Hindlimb muscle (tissue), 1 donor: ENCODE measurements at regions not wholly inside any gene's neighbourhood (a gene's known extent, or its start where the extent isn't known, plus 50 kb on each side); places are given as distances from the start of the nearest gene placed in this dataset.

ENCODE experiments used
- DNase-seq: peaks from one replicate; pipeline ENCODE4 v3.0.0-alpha.2; 2013

DNA sequence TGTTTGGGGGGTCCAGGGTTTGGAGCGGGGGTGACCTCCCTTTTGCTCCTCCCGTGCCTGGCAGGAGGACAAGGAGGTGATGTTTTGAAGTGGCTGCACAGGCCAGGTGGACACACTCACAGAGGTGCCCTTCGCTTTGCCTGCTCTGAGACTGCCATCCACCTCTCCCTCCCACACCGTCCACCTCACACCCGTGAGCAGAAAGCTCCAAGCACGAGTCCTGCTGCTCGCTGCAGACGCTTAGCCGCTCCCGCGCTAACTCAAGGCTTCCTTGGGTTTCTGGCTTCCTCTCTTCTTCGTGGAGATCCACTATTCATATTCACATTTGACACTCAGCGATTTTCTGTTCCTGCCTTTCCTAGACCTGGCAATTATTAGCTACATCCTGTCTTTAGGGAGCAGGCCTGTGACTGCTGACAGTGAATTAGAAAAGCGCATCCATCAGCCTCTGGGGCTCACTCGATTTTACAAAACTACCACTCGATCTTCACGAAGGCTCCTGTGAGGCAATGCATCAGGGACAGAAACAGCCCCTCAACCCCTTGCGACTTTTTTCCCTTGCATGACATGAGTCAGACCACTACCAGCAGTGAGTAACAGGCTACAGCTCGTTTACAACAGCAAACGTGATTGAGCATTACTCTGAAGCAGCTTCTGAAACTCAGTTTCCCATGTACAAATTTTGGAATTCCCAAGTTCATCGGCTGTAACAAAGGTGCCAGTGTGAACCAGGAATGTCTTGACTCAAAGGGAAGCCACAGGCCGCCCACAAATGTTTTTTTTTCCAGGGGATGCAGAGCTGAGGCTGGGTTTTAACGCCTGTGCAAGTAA, 238.7 kb upstream of the SOX11 start:
- DNase-seq = no peak

DNA sequence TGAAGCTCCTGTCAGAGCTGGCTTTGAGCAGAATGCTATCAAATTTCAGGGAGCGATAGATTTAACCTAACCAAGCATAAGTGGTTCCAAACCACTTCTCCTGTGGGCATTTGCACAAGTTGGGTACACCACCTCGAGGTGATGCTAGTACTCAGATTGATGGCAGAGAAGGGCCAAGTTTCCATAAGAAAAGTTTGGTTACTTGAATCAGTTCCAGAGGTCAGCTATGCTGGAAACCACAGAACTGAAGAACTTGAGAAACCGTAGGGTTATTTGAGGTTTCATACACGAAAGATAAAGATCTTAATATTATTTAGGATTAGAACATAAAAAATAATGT, 238.2 kb upstream of the SOX11 start:
- DNase-seq = no peak

DNA sequence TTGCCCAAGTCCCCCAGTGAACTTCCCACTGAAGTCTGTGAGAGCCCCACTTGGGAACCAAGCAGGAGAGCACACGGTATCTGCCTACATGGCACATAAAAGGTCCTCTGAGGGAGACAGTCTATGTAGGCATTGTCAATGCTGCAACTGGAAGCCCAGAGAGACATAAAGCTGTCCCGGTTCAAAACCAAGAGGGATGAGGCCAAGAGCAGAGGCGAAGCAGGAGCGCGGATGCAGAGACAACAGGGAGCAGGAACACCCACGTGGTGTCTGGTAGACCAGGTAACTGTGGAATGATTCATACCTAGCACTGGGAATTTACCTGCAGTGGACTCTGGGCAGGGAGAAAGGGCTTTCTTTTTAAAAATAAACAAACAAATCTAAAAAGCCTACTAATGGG, 233.1 kb upstream of the SOX11 start:
- DNase-seq = no peak

DNA sequence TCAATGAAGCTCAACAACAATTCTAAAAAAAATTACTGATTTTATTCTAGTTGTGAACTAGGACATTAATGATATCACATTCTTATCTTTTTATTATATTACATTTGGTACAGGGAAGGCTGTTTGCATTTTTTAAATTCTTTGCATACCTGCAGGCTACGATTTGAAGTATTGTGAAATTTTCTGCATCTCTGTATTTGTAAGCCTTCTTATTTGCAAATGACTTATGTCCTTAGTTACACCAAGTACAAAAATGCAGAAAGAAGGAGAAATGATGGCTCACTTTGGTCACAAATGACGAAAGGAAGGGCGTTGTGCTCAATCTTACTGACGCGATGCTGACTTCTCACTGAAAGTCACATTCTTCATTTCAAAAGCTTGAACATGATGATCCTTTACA, 227.5 kb upstream of the SOX11 start:
- DNase-seq = no peak

DNA sequence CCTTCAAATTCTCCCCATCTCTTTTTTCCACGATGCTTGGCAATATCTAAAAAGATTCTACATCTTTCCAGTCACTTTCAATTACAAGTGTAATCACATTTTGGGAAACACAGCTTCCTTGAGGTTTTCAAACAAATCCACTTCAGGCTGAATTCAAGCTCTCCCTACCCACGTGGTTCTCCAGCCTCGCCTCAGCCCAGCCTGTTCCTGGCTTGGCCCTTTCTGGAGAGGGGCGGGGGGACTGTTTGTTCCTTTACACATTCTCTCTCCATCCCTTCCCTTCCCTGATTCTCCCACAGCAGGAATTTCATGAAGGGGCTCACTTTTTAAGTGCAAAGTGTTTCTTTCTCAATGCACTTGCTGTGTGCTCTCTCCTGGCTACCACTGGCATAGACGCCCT, 226.3 kb upstream of the SOX11 start:
- DNase-seq = no peak

DNA sequence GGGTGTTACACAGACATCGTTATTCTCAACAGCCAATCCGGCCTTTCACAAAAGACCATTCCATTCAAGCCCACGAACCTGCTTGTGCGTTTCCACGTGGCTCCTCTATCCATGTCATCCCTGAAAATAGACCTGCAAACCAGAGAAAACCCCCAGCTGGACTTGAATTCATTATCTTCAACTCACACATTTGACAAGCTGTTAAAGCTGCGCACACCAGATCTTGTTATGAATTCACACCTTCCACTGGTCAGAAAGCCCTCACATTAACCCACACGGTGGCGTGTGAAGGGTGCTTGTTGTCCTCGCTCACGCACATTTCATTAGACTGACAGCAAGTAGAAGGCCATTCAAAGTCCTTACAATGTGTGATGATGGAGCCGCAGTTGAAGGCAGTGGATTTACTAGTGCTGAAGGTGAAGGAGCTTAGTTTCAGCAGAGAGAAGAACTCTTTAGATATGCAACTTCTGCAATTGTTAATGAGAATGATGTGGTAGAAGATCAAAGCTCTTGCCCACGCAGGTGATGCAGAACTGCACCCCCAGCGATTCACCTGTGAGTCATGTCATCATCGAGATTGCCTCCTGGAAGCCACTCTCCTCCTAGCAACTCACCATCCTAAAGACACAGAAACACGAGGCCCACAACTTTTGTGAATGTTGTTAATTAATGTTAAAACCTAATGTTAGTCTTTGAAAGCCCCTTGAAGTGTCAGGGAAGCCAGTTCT, 224.8 kb upstream of the SOX11 start:
- no peak for DNase-seq

DNA sequence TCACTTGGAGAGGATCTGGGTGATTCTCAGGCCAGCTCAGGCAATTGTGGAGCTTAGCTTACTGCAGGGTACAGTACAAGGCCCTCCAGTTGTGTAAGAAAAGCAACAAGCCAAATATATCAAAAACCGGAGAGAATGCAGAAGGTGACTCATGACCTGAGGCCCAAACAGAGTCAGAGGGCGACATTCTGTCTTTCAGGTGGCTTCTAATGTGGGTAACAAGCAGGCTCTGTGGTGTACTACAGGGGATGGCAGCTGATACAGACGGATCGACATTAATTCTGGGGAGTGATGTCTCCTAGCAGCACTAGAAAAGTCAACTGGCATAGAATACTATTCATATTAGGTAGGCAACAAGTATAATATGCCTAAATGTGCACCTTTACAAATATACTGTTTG, 219.5 kb upstream of the SOX11 start:
- no peak for DNase-seq

DNA sequence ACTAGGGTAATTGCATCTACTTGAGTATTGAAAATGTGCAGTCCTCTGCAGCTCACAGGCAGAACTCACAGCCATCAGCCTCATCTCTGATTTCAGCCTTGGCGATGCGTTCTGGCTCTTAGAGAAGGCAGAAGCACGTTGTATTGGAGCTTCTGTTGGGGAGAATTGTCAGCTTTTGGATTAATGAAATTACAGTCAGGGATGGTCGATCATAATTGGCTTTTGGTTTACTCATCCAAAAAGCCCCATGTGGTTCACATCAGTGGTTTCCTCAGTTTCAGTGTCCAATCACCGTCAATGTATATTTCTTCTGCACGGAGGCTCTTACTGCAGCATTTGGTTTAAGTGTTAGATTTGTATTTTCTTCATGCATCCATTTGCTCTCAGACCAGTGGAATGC, 218.5 kb upstream of the SOX11 start:
- peak; percentile 46 for DNase-seq

DNA sequence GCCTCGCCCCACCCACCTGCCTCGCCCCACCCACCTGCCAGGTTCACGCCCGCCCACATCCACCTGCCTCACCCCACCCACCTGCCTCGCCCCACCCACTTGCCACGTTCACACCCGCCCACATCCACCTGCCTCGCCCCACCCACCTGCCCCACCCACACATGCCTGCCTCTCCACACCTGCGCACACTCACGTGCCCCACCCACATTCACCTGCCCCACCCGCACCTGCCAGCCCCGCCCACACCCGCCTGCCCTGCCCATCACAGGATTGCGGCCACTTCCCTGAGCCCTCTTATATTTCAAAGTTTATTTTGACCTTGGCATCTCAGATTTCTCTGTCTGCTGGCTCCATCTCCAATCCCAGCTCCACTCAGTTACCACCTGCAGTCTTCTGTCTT, 217.5 kb upstream of the SOX11 start:
- DNase-seq = no peak

DNA sequence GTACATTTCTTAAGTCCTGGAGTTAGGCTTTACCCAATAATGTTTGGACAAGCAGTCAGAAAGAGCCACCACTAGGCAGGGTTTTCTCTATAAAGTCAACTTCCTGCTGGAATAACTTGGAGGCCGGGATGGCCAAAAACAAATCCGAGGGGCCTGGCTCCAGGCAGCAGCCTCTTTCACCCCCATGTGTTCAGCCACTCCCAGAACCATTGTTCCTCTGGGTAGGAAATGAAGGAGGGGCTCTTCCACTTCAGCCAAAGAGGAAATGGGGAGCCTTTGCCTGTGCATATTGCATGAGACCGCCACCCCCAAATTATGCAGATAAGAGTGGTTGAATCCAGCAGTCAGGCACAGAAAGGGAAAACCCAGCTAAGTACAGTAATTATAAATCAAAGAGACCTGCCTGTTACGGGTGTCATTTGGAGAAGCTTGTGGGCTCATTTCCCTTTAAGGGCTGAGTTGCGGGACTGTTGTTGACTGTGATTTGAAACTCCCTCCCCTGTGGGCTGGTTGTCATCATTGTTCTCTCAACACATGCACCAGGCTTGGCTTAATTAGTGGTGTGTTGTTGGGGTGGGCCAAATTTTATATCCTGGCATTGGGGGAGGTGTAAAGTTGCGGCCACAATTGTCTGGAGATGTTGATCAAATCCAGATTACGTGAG, 212.8 kb upstream of the SOX11 start:
- peak; percentile 18 for DNase-seq

DNA sequence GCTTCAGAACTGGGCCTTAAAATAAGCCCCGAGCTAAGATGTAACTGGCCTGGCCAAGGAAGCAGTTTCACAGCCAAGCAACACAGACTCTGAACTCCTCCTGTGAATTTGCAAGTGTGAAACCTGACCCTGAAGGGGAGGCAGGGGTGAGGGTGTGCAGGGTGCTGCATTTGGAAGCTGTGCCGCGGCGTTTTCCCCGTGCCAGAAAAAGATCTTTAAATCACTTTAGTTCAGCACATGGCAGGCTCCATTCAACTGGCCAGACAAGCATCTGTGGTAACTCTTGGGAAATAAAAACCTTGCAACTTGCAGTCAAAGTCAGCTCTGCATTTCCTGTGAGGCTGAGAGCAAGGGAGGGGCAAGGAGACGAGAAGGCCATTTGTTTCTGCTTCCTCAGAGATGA, 209.3 kb upstream of the SOX11 start:
- DNase-seq = peak; percentile 39

DNA sequence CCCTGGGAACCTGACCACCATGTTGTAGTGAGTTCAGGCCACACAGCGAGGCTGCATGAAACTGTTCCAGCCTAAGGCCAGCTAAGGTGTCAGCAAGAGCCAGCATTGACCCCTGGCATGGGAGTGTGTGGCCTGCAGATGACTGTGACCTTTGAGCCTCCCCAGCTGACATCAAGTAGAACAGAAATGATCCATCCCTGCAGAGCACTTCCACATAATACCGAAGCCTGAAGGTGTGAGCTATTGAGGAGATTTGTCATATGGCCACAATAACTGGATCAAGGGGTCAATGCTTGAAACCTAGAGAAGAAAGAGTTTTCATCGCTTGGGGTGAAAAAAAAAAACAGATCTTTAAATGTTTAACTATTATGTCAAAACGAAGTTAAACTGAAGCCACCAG, 207.3 kb upstream of the SOX11 start:
- no peak for DNase-seq

DNA sequence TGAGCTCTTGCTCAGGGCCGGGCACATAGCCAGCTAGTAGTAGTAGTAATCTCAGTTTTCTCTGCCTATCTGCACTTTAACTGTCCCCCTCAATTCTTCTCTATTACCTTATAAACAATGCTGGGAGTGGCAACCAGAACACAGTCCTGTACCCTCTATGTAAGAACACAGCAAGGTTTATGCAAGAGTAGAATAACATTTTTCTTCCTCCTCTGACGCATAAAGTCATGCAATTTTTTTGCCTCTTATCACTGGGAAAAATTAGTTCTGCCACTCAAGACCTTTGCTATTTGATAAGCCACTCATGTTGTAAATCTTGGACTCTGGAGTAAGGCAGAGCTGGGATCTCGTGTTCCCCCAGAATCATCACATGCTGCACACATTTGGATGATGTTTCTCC, 200.7 kb upstream of the SOX11 start:
- no peak for DNase-seq

DNA sequence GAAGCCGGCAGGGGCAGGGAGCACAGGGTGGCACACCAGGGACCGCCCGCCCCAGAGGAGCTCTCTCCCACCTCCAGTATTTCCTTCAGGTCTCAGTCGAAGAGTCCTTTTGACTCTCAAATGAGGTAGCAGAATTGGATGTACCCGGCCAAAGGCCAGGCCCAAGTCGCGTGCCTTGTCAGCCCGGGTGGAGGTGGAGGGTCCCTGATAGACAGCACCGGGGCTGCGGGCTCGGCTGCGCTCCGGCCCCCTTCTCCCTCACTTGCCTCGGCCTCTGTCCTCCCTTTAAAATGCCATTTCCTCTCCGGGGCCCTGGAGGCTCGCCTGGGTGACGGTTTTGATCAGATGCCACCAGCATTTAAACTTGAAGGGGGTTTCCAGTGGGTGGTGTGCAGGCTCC, 198.9 kb upstream of the SOX11 start:
- no peak for DNase-seq

DNA sequence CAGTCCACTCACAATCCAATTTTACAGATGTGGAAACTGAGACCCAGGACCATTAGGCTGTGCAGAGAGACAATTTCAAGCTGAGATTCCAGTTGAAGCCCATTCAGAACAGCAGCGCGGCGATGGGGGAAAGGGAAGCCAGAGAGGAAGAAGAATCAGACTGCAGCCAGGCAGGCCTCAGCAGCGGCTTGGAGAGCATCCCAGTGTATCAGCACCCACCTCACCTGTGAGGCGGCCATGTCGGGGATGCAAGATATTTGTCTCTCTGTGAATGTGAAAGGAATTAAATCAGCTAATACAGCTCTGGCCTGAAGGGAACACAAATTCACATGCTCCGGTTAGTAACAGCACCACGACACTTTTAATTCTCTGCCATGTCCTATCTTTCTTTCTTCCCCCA, 198.0 kb upstream of the SOX11 start:
- no peak for DNase-seq

DNA sequence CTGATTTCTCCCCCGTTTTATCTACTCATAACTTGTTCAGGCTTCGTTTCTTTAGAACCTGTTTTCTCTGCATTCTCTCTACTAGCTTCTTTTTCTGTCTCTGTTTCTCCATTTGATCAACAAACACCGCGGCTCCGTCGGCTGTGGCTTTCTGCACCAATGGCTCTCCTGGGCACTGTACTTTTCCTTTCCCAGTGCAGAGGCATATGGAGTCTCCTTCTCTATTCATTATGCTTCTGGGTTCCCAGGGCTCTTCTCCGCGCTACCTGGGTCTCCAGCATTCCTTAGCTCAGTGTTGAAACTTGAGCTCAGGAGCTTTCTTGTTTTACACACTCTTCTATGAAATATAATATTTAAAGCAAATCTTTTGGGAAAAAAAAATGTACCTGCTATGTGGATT, 196.6 kb upstream of the SOX11 start:
- no peak for DNase-seq

DNA sequence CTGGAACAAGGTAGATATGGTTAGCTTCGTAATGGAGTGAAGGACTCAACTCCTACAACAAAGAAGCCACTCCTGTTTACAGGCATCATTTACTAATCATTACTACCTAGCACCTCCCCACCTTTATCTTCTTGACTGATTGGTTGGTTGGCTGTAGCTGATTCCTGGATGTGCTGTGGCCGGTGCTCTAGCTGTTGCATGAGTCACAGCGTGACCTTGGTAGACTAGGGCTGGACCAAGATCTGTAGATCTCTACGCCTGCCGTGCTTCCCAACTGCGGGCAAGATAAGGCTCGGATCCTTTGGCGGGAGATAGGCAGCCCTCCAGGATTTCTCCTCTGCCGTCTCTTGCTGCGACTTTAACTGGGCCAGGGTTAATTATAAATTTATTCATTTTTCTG, 194.3 kb upstream of the SOX11 start:
- no peak for DNase-seq

DNA sequence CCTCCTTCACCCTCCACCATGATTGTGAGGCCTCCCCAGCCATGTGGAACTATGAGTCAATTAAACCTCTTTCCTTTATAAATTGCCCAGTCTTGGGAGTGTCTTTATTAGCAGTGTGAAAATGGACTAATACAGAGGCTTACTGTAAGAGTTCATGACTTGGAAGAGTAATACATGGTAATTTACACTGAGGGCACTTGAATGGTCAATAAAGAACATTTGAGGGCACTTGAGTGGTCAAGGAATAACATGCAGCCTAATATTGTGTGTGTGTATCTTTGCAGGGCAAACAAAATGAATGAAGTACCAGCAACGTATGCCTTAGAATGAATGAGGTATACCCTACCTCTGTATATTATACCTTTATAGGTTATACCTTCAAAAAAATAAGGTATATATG, 190.4 kb upstream of the SOX11 start:
- DNase-seq = no peak

DNA sequence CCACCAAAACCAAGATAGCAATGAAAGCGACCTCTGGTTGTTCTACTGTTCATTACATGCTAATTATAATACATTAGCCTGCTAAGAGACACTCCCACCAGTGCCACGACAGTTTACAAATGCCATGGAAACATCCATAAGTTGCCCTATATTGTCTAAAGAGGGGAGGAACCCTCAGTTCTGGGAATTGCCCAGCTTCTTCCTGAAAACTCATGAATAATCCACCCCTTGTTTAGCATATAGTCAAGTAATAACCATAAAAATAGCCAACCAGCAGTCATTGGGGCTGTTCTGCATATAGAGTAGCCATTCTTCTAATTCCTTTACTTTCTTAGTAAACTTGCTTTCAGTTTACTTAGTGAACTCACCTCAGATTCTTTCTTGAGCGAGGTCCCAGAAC, 189.8 kb upstream of the SOX11 start:
- no peak for DNase-seq

DNA sequence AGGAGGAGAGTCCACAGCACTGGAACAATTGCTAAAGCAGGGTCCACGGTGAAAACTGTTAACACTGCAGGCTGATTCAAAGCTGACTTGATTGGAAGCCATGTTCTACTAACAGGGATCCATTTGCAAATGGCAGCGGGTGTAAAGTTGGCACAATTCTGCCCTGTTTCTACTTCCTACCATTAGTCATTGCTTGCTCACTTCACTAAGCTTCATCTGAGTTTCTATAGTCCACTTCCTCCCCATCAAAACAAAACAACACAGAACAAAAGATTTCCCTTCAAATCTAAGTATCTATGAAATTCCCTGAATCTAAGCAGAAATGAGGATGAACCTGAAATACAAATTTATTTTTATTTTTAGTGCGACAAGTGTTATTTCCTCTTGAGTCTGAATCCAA, 187.4 kb upstream of the SOX11 start:
- no peak for DNase-seq

DNA sequence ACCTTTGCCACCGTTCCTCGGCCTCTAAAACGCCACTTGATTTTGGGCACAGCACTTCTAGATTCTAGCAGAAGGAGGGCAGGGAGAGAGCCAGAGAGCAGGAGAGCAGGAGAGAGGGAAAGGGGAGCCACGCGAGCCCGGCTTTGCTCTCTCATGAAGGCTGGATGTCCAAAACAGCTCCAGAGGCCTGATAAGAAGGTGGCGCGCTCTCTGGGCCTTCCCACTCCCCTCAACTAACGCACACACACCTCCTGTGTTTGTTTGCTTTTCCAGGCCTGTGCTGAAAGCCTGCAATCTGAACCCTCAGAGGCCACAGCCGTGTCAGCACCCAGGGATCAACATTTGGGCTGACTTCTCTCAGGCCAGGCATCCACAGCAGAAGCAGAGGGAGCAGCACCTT, 184.8 kb upstream of the SOX11 start:
- DNase-seq = no peak

DNA sequence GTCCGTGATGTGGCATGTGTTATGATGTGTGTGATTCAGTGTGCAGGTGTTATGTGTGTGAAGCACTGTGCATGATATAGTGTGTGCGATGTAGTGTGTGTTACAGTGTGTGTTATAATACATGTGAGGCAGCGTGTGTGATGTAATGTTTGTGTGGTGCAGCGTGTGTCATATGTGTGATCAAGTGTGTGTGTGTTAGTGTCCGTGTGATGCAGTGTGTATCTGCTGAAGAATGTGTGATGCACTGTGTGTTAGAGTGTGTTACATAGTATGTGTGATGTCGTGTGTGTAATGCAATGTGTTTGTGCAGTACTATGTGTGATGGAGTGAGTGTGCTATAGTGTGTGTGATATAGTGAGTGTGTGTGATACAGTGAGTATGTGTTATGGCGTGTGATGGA, 182.8 kb upstream of the SOX11 start:
- no peak for DNase-seq

DNA sequence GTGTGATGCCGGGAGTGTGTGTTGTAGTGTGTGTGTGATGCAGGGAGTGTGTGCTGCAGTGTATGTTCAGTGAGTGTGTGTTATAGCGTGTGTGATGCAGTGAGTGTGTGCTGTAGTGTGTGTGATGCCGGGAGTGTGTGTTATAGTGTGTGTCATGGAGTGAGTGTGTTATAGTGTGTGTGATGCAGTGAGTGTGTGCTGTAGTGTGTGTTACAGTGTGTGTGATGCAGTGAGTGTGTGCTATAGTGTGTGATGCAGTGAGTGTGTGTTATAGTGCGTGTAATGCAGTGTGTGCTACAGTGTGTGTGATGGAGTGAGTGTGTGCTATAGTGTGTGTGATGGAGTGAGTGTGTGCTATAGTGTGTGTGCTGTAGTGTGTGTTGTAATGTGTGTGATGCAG, 182.1 kb upstream of the SOX11 start:
- no peak for DNase-seq

DNA sequence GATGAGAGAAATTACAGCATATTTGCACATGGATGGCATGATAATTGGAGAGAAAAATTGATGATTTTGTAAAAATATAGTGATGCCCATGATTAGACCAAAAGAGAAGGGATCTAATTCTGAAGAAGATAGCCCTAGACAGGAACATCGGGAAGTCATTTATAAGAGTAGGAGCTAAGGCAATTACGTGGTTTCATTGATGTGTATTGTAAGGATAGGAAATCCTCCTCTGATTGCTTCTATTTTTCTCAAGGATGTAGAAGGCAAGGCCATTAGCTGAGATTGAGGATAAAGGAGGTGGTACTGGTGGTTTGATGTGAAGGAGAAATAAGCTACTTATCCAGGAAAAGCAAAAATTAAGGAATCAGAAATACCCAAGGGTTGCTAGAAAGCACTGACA, 176.5 kb upstream of the SOX11 start:
- DNase-seq = no peak
